Suprapubic skin (tissue), 4 donors: ENCODE measurements at regions not wholly inside any gene's neighbourhood (a gene's known extent, or its start where the extent isn't known, plus 50 kb on each side); places are given as distances from the start of the nearest gene placed in this dataset.

ENCODE experiments used
- CTCF ChIP-seq, 2 donors: fragments of 200-600 bp in 1 of 2; fragments of 450-650 bp in 1 of 2; sonication (generic) in 1 of 2; IDR thresholded peaks; one replicate each; pipeline ENCODE4 v1.5.1; 2016 to 2019; ENCODE audit warnings: antibody characterized with exemption in 2 of 2, mild to moderate bottlenecking in 1 of 2, moderate library complexity in 1 of 2
- EP300 ChIP-seq: sonication (generic); formaldehyde crosslinking; IDR thresholded peaks from one replicate; pipeline ENCODE4 v1.6.1; 2017; ENCODE audit warnings: antibody characterized with exemption
- POLR2A ChIP-seq, 2 donors: fragments of 450-650 bp; IDR thresholded peaks; one replicate each; pipeline ENCODE4 v1.6.1; 2017; ENCODE audit warnings: antibody characterized with exemption in 2 of 2, mild to moderate bottlenecking in 2 of 2, moderate library complexity in 2 of 2
- POLR2AphosphoS5 ChIP-seq, 3 donors: sonication (generic); formaldehyde crosslinking; IDR thresholded peaks; one replicate each; pipeline ENCODE4 v1.6.1; 2017; ENCODE audit warnings: antibody characterized with exemption in 3 of 3

- no peak for TF ChIP-seq CTCF (IDR thresholded peaks at IDR 0.05)
- TF ChIP-seq POLR2A (IDR thresholded peaks at IDR 0.05), result no peak
- no peak for TF ChIP-seq POLR2AphosphoS5 (IDR thresholded peaks at IDR 0.05)
- no peak for TF ChIP-seq EP300
These were observed 76.5 kb upstream of the OPRM1 start for GRCh38 chr6:153962555-153962954.
